Fibroblast of mammary gland (primary cell): ENCODE measurements at regions not wholly inside any gene's neighbourhood (a gene's known extent, or its start where the extent isn't known, plus 50 kb on each side); places are given as distances from the start of the nearest gene placed in this dataset.
"Not testable (repeated sequence)": the region's sequence is repeated elsewhere in the genome, so short reads cannot be mapped to it uniquely, and the experiment has no call there.

Source experiments
- DNase-seq: peaks from one replicate; pipeline ENCODE4 v3.0.0-alpha.2; 2010; ENCODE audit warnings: low read depth
- H3K4me3 ChIP-seq: 2 replicates; pipeline ENCODE4 v1.5.1; 2011; ENCODE audit warnings: low read depth, mild to moderate bottlenecking, low read length, moderate library complexity; ENCODE audit not compliant: control insufficient read depth
- TF ChIP-seq, protein P1 (sequence below): conservative IDR thresholded peaks from 2 replicates; pipeline ENCODE4 v1.5.1; 2011; ENCODE audit warnings: low read depth, low read length, inconsistent platforms; ENCODE audit not compliant: control insufficient read depth, insufficient read depth

DNA sequence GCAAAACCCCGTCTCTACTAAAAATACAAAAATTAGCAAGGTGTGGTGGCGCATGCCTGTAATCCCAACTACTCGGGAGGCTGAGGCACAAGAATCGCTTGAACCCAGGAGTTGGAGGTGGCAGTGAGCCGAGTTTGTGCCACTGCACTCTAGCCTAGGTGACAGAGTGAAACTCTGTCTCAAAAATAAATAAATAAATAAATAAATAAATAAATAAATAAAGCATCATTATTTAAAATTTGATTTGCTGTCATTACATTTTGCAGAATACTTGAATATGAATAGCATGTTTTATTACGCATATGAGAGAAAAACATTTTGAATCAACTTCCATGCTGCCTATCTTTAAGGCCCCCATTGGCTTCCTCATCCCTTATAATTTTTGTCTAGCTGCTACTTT, 53.4 kb upstream of the MED14 start:
- not testable (repeated sequence) for DNase-seq, H3K4me3 ChIP-seq

DNA sequence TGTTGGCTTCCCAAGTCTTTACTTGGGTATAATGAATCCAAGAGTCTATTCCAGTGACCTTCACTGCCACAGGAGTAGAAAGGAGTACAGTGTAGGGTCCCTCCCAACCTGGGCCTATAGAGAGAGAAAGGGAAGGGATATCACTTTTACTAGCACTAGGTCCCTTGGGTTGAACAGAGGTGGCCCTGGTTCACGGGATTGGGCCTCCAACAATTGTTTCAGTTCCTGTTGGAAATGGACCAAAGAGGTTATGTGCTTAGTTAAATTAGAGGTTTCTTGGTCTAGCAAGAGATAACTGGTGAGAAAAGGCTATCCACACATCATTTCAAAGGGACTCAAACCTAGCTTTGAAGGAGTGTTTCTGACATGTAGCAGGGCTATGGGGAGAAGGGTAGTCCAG, 57.1 kb upstream of the MED14 start:
- DNase-seq, result no peak
- no peak overlapping the region for H3K4me3 ChIP-seq
- TF ChIP-seq, protein P1, sequence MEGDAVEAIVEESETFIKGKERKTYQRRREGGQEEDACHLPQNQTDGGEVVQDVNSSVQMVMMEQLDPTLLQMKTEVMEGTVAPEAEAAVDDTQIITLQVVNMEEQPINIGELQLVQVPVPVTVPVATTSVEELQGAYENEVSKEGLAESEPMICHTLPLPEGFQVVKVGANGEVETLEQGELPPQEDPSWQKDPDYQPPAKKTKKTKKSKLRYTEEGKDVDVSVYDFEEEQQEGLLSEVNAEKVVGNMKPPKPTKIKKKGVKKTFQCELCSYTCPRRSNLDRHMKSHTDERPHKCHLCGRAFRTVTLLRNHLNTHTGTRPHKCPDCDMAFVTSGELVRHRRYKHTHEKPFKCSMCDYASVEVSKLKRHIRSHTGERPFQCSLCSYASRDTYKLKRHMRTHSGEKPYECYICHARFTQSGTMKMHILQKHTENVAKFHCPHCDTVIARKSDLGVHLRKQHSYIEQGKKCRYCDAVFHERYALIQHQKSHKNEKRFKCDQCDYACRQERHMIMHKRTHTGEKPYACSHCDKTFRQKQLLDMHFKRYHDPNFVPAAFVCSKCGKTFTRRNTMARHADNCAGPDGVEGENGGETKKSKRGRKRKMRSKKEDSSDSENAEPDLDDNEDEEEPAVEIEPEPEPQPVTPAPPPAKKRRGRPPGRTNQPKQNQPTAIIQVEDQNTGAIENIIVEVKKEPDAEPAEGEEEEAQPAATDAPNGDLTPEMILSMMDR, result no peak

DNA sequence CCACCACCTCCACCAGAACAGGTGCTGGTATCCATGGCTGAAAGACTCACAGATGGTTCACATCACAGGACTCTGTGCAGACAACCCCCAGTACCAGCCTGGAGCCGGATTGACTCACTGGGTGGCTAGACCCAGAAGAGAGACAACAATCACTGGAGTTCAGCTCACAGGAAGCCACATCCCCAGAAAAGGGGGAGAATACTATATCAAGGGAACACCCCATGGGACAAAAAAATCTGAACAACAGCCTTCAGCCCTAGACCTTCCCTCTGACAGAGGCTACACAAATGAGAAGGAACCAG, 59.4 kb upstream of the MED14 start:
- DNase-seq, result peak; percentile 8
- not testable (repeated sequence) for H3K4me3 ChIP-seq

DNA sequence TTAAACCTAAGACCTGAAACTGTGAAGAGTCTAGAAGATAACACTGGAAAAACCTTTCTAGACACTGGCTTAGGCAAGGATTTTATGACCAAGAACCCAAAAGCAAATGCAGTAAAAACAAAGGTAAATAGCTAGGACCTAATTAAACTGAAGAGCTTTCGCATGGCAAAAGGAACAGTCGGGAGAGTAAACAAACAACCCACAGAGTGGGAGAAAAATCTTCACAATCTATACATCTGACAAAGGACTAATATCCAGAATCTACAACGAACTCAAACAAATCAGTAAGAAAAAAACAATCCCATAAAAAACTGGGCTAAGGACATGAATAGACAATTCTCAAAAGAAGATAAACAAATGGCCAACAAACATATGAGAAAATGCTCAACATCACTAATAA, 64.4 kb upstream of the MED14 start:
- DNase-seq, result not testable (repeated sequence)

DNA sequence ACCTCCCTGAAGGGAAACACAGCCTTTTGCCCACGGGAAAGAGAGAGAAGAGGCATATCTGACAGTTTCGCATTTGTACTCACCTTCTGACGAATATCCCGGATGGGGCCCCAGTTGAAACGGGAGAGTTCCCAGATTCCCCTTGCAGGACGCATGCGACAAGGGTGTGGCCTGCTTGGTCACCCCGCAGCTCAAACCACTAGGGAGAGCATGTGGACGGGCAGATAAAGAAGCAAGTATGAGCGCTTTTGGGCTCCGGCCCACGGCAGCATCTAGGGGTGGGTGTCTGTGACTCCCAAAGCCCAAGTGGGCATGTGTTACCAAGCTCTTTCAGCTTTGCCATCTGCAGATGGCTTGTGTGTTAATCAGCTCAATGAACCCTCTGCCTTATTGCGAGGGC, 70.1 kb upstream of the MED14 start:
- H3K4me3 ChIP-seq, result no peak overlapping the region
- no peak for DNase-seq
- TF ChIP-seq, protein P1, result no peak

More for the DNA sequence above, 64.4 kb upstream of the MED14 start:
- not testable (repeated sequence) for H3K4me3 ChIP-seq

DNA sequence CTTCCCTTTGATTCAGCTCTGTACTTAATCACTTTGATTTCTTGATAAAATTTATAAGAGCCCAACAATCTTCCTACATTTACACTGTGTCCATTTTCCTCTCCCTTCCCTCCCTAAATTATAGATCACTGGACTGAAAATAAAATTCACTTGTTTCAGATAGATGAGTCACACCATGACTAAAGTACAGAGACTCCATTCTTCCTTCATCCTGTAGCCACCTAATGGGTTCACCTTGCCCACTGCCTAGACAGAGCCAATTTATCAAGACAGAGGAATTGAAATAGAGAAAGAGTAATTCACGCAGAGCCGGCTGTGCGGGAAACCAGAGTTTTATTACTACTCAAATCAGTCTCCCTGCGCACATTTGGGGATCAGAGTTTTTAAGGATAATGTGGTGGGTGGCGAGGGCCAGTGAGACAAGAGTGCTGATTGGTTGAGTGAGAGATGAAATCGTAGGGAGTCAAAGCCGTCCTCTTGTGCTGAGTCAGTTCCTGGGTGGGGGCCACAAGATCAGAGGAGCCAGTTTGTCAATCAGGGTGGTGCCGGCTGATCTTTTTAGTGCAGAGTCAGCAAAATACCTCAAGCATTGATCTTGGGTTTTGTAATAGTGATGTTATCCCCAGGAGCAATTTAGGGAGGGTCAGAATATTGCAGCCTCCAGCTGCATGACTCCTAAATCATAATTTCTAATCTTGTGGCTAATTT, 71.3 kb upstream of the MED14 start:
- H3K4me3 ChIP-seq, result no peak overlapping the region
- DNase-seq, result peak; percentile 15
- TF ChIP-seq, protein P1, result no peak

DNA sequence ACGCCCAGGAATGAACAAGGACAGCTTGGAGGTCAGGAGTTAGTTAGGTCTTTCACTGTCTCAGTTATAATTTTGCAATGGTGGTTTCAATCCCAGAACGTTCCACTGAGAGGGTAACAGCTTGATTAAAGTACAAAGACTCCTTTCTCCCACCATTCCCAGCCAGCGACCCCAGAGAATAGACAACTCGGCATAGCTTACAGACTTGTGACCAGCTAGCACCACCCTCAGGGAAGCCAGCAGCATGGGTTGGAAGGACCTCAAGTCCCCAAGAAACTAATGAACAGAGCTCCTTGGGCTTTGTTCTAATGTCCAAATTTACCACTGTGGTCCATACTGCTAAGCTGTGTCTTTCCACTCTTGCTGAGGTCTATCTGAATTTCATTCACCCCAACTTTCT, 72.0 kb upstream of the MED14 start:
- TF ChIP-seq, protein P1, result no peak
- H3K4me3 ChIP-seq, result no peak overlapping the region
- no peak for DNase-seq

DNA sequence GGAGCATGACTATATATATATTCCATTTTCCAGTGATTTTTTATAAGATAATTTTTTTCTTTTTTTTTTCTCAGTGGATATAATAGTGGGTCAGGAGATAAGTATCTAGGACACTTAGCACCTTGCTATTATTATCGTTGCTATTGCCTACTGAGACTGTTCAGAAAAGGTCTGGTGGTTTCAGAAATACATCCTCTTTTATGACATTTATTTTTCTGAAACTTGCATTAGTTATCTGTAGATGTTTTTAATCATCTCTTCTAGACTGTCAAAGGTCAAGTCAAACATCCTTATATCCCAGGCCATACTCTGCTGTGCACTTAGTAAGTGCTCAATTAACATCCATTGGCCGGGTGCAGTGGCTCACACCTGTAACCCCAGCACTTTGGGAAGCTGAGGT, 72.9 kb upstream of the MED14 start:
- TF ChIP-seq, protein P1, result no peak
- no peak overlapping the region for H3K4me3 ChIP-seq
- no peak for DNase-seq

DNA sequence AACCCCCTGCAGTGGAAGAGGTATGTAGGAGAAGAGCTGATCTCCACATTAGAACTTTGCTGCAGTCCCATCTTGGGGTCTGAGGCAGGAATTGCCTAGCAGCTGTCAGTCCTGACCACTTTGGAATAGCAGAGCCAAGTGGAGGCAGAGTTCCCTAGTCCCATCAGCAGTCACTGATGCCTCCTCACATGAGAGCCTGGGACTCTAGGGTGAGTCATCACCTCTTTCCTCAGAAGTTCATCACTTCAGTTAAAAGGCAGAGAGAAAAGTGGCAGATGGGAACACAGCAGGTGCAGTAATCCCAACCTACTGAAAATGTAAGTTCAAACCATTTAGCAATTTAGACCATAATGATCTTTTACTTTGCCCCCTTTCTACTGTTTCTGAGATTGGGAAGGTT, 73.9 kb upstream of the MED14 start:
- peak; percentile 39 for DNase-seq
- TF ChIP-seq, protein P1, result no peak
- H3K4me3 ChIP-seq, result no peak overlapping the region

DNA sequence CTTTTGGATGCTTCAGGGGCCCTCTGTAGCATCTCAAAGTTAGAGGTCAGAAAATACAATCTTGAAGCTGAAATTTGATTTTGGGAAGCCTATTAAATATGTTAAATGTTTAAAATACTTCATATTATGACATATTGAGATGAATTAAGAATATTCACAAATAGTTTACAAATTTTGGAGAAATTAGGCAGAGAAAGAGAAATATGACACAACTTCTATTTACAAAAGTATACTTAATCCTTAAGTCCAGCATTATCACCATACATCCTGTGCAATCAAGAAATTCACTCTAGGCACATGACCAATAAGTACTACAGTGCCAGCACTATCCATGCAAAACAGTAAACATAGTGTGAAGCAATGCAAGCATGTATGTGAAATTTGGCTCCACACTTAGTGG, 79.7 kb upstream of the MED14 start:
- H3K4me3 ChIP-seq, DNase-seq: not testable (repeated sequence)
